Loucy (cell line): ENCODE measurements at regions not wholly inside any gene's neighbourhood (a gene's known extent, or its start where the extent isn't known, plus 50 kb on each side); places are given as distances from the start of the nearest gene placed in this dataset.

Experiments used
- H2AFZ ChIP-seq: fragments of 200-600 bp; sonication (generic); 2 replicates; pipeline ENCODE4 v1.6.0; 2016; ENCODE audit warnings: antibody characterized with exemption, mild to moderate bottlenecking, low read length, moderate library complexity
- H3F3A ChIP-seq: fragments of 200-600 bp; 2 replicates; pipeline ENCODE4 v1.6.0; 2016; ENCODE audit warnings: antibody characterized with exemption, low read depth, mild to moderate bottlenecking
- H3K27me3 ChIP-seq: fragments of 200-600 bp; sonication (generic); 2 replicates; pipeline ENCODE4 v1.6.1; 2014; ENCODE audit warnings: low read length, mild to moderate bottlenecking; ENCODE audit not compliant: insufficient read depth, poor library complexity, severe bottlenecking
- H3K36me3 ChIP-seq: fragments of 200-600 bp; sonication (generic); 2 replicates; pipeline ENCODE4 v1.6.1; 2016; ENCODE audit warnings: low read length; ENCODE audit not compliant: insufficient read depth
- H3K4me1 ChIP-seq: fragments of 200-600 bp; sonication (generic); 2 replicates; pipeline ENCODE4 v1.5.1; 2014; ENCODE audit warnings: low read length, mild to moderate bottlenecking; ENCODE audit not compliant: insufficient read depth, poor library complexity, severe bottlenecking
- H3K4me2 ChIP-seq: fragments of 200-600 bp; sonication (generic); 2 replicates; pipeline ENCODE4 v1.6.0; 2014; ENCODE audit warnings: antibody characterized with exemption, low read length, low read depth, mild to moderate bottlenecking; ENCODE audit not compliant: poor library complexity, severe bottlenecking
- H3K4me3 ChIP-seq: fragments of 200-600 bp; sonication (generic); 2 replicates; pipeline ENCODE4 v1.5.1; 2014; ENCODE audit warnings: low read length, mild to moderate bottlenecking, mixed read lengths; ENCODE audit not compliant: poor library complexity, severe bottlenecking
- H3K79me2 ChIP-seq: fragments of 200-600 bp; sonication (generic); 2 replicates; pipeline ENCODE4 v1.6.1; 2014; ENCODE audit warnings: low read length; ENCODE audit not compliant: insufficient read depth
- H3K9ac ChIP-seq: fragments of 200-600 bp; sonication (generic); 2 replicates; pipeline ENCODE4 v1.6.0; 2014; ENCODE audit warnings: mild to moderate bottlenecking, low read depth, low read length, moderate library complexity; ENCODE audit not compliant: poor library complexity, severe bottlenecking
- H3K9me2 ChIP-seq: fragments of 200-600 bp; sonication (generic); replicated peaks from 2 replicates; pipeline ENCODE4 v1.6.1; 2016; ENCODE audit warnings: low read depth, low read length, mixed read lengths
- H3K9me3 ChIP-seq: fragments of 200-600 bp; sonication (generic); 2 replicates; pipeline ENCODE4 v1.6.1; 2014; ENCODE audit warnings: mild to moderate bottlenecking, antibody characterized with exemption, low read length, low read depth; ENCODE audit not compliant: insufficient read depth
- H4K20me1 ChIP-seq: fragments of 200-600 bp; sonication (generic); 2 replicates; pipeline ENCODE4 v1.6.0; 2014; ENCODE audit warnings: antibody characterized with exemption, low read length, mild to moderate bottlenecking; ENCODE audit not compliant: insufficient read depth, poor library complexity, severe bottlenecking
- EZH2phosphoT487 ChIP-seq: fragments of 200-600 bp; IDR thresholded peaks from 2 replicates; pipeline ENCODE4 v1.6.1; 2018; ENCODE audit warnings: antibody characterized with exemption, mild to moderate bottlenecking, moderate library complexity, borderline replicate concordance
- TF ChIP-seq, protein P1 (sequence below): fragments of 200-600 bp; sonication (generic); conservative IDR thresholded peaks from 2 replicates; pipeline ENCODE4 v1.5.1; 2014; ENCODE audit warnings: mild to moderate bottlenecking, antibody characterized with exemption, low read length

DNA sequence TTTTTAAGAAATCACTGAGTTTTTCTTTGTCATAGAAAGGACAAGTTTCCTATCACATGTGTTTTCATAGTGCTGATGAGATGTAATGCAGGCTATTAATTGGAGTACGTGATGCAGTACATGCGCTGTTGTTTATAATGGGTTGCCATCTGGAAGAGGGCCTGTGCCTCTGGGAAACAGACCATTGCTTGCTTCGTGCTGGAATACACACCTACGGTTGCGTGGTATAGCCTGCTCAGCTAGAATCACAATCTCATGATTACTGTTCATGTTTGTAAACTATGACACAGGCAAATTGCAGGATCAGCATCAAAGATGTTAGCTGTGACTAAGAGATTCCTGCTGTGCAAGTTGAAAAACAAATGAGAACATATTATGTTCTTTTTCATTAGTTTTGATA is 107.2 kb upstream of the STEAP1B start:
- H3K4me1 ChIP-seq = no peaks in the 10 kb centered on the region
- no peaks in the 10 kb centered on the region for H4K20me1 ChIP-seq
- no peaks in the 10 kb centered on the region for H3K9me2 ChIP-seq
- no peak overlapping the region for H3K4me2 ChIP-seq
- H3K9me3 ChIP-seq = no peaks in the 10 kb centered on the region
- H2AFZ ChIP-seq = no peak overlapping the region
- TF ChIP-seq, protein P1, sequence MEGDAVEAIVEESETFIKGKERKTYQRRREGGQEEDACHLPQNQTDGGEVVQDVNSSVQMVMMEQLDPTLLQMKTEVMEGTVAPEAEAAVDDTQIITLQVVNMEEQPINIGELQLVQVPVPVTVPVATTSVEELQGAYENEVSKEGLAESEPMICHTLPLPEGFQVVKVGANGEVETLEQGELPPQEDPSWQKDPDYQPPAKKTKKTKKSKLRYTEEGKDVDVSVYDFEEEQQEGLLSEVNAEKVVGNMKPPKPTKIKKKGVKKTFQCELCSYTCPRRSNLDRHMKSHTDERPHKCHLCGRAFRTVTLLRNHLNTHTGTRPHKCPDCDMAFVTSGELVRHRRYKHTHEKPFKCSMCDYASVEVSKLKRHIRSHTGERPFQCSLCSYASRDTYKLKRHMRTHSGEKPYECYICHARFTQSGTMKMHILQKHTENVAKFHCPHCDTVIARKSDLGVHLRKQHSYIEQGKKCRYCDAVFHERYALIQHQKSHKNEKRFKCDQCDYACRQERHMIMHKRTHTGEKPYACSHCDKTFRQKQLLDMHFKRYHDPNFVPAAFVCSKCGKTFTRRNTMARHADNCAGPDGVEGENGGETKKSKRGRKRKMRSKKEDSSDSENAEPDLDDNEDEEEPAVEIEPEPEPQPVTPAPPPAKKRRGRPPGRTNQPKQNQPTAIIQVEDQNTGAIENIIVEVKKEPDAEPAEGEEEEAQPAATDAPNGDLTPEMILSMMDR = no peak
- no peak for TF ChIP-seq EZH2phosphoT487
- no peaks in the 10 kb centered on the region for H3F3A ChIP-seq
- no peak overlapping the region for H3K4me3 ChIP-seq
- H3K9ac ChIP-seq = no peak overlapping the region
- peaks cover 10% of the 10 kb centered on the region for H3K27me3 ChIP-seq
- H3K36me3 ChIP-seq = no peaks in the 10 kb centered on the region
- H3K79me2 ChIP-seq = no peaks in the 10 kb centered on the region

DNA sequence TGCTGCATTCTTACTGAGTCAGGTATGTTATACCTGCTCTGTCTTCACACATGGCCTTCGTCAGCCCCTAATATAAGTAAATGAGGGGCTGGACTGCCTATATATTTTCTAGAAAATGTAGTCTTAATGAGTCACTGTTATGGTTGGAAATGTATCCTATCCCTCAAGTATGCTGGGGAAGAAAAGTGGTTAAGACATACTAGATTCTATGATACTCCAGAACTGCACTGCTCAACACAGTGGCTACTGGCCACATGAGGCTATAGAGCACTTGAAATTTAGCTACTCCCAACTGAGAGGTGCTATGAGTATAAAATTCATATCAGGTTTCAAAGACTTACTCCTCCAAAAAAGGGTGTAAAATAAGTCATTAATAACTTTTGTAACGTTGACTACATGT is 104.3 kb upstream of the STEAP1B start:
- no peaks in the 10 kb centered on the region for H3K4me1 ChIP-seq
- H3F3A ChIP-seq = no peaks in the 10 kb centered on the region
- no peaks in the 10 kb centered on the region for H4K20me1 ChIP-seq
- no peak for TF ChIP-seq EZH2phosphoT487
- TF ChIP-seq, protein P1 = no peak
- H3K36me3 ChIP-seq = no peaks in the 10 kb centered on the region
- H3K4me2 ChIP-seq = no peak overlapping the region
- no peaks in the 10 kb centered on the region for H3K9me2 ChIP-seq
- H3K27me3 ChIP-seq = peaks cover 8% of the 10 kb centered on the region
- no peak overlapping the region for H3K9ac ChIP-seq
- no peaks in the 10 kb centered on the region for H3K9me3 ChIP-seq
- no peak overlapping the region for H2AFZ ChIP-seq
- no peaks in the 10 kb centered on the region for H3K79me2 ChIP-seq
- no peak overlapping the region for H3K4me3 ChIP-seq

DNA sequence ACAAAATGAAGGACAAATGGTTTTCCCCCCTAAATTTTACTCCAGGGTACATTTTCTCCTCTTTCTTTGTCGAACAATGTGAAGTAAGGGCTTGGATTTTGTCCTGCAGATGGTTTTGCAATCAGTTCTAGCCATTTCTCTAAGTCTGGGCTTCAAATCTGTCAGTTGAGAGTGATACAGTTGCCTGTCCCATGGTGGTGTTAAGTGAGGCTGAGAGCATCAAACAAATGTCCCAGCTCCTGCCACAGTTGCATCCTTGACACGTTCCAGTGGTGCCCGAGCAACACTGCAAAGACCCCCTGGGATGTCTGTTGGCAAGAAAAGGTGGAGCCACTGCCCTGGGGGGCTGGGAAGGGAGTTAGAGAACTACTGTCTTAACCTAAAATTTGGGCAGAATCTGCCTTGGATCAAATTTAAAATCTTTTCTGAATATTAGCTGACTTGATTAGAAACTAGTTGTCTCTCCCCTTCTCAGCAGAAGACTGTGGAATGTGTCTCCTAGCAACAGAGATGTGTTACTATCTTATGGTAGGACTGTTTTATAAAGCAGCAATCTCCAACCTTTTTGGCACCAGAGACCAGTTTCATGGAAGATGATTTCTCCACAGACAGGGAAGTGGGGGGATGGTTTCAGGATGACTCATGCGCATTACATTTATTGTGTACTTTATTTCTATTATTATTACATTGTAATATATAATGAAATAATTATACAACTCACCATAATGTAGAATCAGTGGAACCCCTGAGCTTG is 102.0 kb upstream of the STEAP1B start:
- Histone ChIP-seq H3K36me3 (no peaks in the 10 kb centered on the region), H3F3A (no peaks in the 10 kb centered on the region), H4K20me1 (no peaks in the 10 kb centered on the region), H3K9ac (no peak overlapping the region), H3K27me3 (peaks cover 8% of the 10 kb centered on the region), H3K4me1 (no peaks in the 10 kb centered on the region), H3K9me3 (no peaks in the 10 kb centered on the region), H3K79me2 (no peaks in the 10 kb centered on the region), H3K9me2 (no peaks in the 10 kb centered on the region), H2AFZ (no peak overlapping the region), H3K4me3 (no peak overlapping the region), H3K4me2 (no peak overlapping the region)
- TF ChIP-seq EZH2phosphoT487 = no peak
- TF ChIP-seq, protein P1 = no peak
